Activated CD8-positive, alpha-beta memory T cell treated with anti-CD3 and anti-CD28 coated beads for 1 hour (primary cell): ENCODE measurements at regions not wholly inside any gene's neighbourhood (a gene's known extent, or its start where the extent isn't known, plus 50 kb on each side); places are given as distances from the start of the nearest gene placed in this dataset.

Experiments
- DNase-seq, 2 donors: peaks; one replicate each; pipeline ENCODE4 v3.0.0-alpha.2; 2020; ENCODE audit warnings: low read depth in 1 of 2; ENCODE audit errors: extremely low read depth in 1 of 2

DNA sequence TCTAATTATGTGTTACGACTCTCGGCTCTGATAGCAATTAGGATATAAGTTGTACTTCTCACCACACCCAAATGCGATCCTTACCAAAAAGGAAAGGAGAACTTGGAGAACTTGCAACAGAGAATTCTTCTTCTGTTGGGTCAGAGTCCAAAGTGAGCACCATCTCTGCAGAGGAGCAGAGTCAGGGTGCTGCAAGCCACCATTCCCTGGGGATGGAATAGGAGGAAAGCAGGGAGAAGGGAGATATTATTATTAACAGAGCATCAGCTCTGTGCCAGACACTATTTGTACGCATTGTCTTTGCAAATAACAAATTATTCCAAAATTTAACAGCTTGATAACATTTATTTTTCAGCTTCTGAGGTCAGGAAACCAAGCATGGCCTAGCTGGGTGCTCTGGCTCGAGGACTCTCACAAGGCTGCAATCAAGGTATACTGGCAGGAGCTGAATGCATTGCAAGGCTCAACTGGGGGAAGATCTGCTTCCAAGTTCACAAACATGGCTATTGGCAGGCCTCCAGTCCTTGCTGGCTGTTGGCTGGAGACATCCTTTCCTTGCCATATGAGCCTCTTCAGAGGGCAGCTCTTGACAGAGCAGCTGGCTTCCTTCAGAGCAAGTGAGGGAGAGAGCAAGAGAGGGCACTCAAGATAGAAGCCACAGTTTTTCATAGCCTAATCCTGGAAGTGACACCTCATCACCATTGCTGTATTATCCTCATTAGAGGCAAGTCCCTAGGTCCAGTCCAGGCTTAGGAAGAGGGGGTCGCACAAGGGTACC is 296.2 kb upstream of the CDH5 start:
- no peak for DNase-seq

- DNase-seq: no peak
Observed at GRCh38 chr16:66069587-66069986, 296.9 kb upstream of the CDH5 start.

DNA sequence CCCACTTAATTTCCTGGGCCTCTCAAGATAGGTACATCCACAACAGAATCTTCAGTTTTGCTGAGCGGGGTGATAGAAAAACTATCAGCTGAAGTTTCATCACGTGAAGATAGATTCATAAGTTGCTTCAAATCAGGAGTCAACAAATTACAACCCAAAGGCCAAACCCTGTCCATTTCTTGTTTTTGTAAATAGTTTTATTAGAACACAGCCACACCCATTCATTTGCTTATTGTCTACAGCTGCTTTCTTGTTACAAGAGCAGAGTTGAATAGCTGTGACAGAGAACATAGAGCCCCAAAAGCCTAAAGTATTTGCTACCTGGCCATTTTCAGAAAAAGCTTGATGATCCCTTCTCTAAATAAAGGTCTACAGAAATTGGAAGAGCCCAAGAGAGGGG is 300.1 kb upstream of the CDH5 start:
- no peak for DNase-seq

- no peak for DNase-seq
Observed at GRCh38 chr16:66065925-66066324, 300.6 kb upstream of the CDH5 start.

GRCh38 chr16:66064801-66065530 is 301.5 kb upstream of the CDH5 start:
- no peak for DNase-seq

GRCh38 chr16:66058832-66059231 is 307.7 kb upstream of the CDH5 start:
- no peak for DNase-seq

GRCh38 chr16:66058172-66058691 is 308.3 kb upstream of the CDH5 start:
- DNase-seq: no peak

- no peak for DNase-seq
Observed at GRCh38 chr16:66057057-66057456, 309.4 kb upstream of the CDH5 start.

DNA sequence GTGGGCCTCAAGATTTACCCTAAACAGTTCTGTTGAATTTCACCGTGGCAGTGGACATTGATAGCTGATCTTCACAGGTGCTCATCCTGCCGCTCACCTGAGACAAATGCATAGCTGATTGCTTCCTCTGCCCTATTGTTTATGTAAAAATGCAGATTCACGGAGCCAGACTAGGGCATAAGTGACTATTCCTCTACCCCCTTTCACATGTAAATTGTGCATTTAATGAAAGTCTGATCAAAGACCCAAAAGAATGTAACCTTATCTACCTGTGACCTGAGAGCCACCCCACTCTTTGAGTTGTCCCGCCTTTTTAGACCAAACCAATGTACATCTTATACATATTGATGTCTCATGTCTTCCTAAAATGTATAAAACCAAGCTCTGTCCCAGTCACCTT is 312.4 kb upstream of the CDH5 start:
- DNase-seq: no peak

DNA sequence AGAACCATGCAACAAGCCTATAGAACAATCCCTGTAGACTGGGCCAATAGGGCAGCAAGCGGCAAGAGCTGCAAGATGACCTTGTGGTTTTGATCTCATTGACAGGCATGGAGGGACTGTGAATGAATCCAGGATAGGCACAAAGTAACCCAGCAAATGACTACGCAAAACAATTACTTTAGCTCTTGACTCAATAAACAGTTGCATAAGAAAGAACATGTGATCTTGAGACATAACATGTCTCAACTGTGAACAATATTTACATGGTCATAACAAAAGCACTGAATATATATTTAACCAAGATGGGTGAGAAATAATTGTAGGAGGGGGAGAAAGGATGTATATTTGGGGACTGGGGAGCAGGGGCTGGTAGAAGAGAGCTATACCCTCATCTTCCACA is 313.7 kb upstream of the CDH5 start:
- DNase-seq: no peak

DNA sequence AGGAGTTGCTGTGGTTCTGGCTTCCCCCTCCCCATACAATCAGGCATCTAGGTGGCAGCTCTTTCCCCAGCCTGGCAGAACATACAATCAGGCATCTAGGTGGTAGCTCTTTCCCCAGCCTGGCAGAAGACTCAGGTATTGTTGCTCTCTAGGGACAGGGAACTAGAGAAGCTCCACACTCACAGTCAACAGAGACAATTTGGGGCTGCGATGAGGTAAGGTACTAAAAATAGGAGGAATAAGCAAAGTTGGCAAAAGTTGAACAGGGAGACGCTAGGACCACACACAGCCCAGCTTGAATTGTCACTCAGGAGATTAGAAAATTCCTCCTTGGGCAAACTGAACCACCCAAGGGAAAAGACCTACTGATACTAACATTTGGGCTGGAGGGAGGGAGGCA is 315.5 kb upstream of the CDH5 start:
- no peak for DNase-seq

- no peak for DNase-seq
Observed at GRCh38 chr16:66049865-66050264, 316.6 kb upstream of the CDH5 start.

GRCh38 chr16:66045626-66046025 is 320.9 kb upstream of the CDH5 start:
- no peak for DNase-seq

- DNase-seq: no peak
Observed at GRCh38 chr16:66044556-66044955, 321.9 kb upstream of the CDH5 start.

- DNase-seq: no peak
Observed at GRCh38 chr16:66044089-66044488, 322.4 kb upstream of the CDH5 start.

GRCh38 chr16:66043326-66043725 is 323.2 kb upstream of the CDH5 start:
- DNase-seq: no peak

DNA sequence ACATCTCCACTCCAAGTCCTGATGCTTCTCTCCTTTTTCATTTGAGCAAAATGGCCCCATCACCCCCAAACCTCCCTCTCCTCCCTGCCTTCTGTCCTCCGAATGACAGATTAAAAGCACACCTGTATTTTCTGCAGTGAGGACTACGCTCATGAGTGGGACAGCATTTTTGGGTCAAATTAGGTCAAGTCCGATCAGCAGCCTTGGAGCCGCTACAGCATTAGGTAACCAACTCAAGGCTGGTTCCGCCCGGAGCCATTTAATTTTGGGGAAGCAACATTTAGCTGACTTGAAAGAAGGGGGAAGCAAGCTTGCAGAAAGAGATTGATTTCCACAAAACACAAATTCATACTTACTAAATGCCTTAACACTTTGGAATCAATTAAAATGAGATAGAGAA is 324.1 kb upstream of the CDH5 start:
- no peak for DNase-seq

GRCh38 chr16:66041907-66042306 is 324.6 kb upstream of the CDH5 start:
- DNase-seq: no peak

GRCh38 chr16:66039793-66040192 is 326.7 kb upstream of the CDH5 start:
- DNase-seq: no peak

- DNase-seq: no peak
Observed at GRCh38 chr16:66036793-66037715, 329.4 kb upstream of the CDH5 start.

DNA sequence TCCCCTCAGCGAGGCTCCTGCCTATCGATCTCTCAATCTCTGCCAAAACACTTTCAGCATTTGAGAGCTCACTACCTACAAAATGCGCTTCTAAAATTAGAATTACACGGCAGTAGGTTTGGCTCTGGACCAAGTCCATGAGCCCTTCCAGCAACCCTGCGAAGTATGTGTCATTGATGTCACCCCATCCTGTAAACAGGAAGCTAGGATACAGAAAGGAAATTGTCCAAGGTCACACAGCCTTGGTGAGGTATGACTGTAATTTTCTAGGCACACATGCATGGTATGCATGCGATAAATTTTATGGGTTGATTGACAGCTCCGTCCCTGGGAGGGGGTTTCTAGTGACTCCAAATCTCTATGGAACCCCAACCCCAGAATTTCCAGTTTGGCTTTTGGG is 330.3 kb upstream of the CDH5 start:
- no peak for DNase-seq
